Thoracic aorta (tissue), 2 donors: ENCODE measurements at regions not wholly inside any gene's neighbourhood (a gene's known extent, or its start where the extent isn't known, plus 50 kb on each side); places are given as distances from the start of the nearest gene placed in this dataset.

Experiments used
- ATAC-seq: fragments of 150-250 bp; one replicate; pipeline ENCODE4 v1.8.0; 2017; ENCODE audit warnings: low read depth; ENCODE audit not compliant: insufficient number of reproducible peaks, low FRiP score
- DNase-seq: peaks from one replicate; pipeline ENCODE4 v3.0.0-alpha.2; 2020; ENCODE audit warnings: low spot score
- H3K27ac ChIP-seq, 2 donors: fragments of 200-600 bp; sonication (generic); 1 replicate in 1 of 2; 2 replicates in 1 of 2; pipeline ENCODE4 v1.5.1; 2016; ENCODE audit warnings: mild to moderate bottlenecking in 2 of 2, moderate library complexity in 2 of 2
- H3K27me3 ChIP-seq: fragments of 200-600 bp; sonication (generic); replicated peaks from 2 replicates; pipeline ENCODE4 v1.6.0; 2016; ENCODE audit warnings: mild to moderate bottlenecking; ENCODE audit not compliant: insufficient read depth
- H3K36me3 ChIP-seq: fragments of 200-600 bp; sonication (generic); one replicate; pipeline ENCODE4 v1.5.1; 2016
- H3K4me1 ChIP-seq, 2 donors: fragments of 200-600 bp; sonication (generic); 1 replicate in 1 of 2; 2 replicates in 1 of 2; pipeline versions ENCODE4 v1.5.1 to v1.6.0; 2016; ENCODE audit warnings: low read depth in 2 of 2, mild to moderate bottlenecking in 1 of 2; ENCODE audit not compliant: control insufficient read depth in 1 of 2
- H3K4me3 ChIP-seq: fragments of 200-600 bp; sonication (generic); 2 replicates; pipeline ENCODE4 v1.5.1; 2016; ENCODE audit warnings: mild to moderate bottlenecking
- H3K9me3 ChIP-seq: fragments of 200-600 bp; sonication (generic); 2 replicates; pipeline ENCODE4 v1.5.1; 2016
- TF ChIP-seq, protein P1 (sequence below): fragments of 200-600 bp; sonication (generic); IDR thresholded peaks from one replicate; pipeline ENCODE4 v1.5.1; 2019; ENCODE audit warnings: antibody characterized with exemption

DNA sequence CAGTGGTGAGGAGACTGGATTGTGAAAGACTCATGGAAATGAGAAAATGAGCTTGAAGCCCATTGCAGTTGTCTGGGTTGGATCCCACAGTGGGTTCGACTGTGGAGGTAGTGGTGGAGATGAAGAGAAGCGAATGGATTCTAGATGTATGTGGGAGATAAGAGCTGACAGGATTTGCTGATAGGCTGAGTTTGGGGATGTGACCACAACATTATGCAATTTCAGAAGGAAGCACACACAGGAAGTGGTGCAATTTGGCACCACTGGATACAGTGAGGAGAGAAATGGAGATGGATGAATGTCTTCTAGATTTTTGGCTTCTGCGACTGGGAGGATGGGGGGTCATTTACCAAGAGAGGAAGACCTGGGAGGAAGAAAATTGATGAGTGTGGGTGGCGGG is 64.4 kb upstream of the MAFB start:
- Histone ChIP-seq H3K4me3 (no peak overlapping the region), H3K4me1 (peaks cover 22 to 45% of the 10 kb centered on the region in 2 donors), H3K27ac (no peak overlapping the region), H3K9me3 (no peaks in the 10 kb centered on the region), H3K27me3 (no peaks in the 10 kb centered on the region), H3K36me3 (no peaks in the 10 kb centered on the region)
- DNase-seq (no peak), ATAC-seq (no peak)
- TF ChIP-seq, protein P1, sequence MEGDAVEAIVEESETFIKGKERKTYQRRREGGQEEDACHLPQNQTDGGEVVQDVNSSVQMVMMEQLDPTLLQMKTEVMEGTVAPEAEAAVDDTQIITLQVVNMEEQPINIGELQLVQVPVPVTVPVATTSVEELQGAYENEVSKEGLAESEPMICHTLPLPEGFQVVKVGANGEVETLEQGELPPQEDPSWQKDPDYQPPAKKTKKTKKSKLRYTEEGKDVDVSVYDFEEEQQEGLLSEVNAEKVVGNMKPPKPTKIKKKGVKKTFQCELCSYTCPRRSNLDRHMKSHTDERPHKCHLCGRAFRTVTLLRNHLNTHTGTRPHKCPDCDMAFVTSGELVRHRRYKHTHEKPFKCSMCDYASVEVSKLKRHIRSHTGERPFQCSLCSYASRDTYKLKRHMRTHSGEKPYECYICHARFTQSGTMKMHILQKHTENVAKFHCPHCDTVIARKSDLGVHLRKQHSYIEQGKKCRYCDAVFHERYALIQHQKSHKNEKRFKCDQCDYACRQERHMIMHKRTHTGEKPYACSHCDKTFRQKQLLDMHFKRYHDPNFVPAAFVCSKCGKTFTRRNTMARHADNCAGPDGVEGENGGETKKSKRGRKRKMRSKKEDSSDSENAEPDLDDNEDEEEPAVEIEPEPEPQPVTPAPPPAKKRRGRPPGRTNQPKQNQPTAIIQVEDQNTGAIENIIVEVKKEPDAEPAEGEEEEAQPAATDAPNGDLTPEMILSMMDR, result no peak

DNA sequence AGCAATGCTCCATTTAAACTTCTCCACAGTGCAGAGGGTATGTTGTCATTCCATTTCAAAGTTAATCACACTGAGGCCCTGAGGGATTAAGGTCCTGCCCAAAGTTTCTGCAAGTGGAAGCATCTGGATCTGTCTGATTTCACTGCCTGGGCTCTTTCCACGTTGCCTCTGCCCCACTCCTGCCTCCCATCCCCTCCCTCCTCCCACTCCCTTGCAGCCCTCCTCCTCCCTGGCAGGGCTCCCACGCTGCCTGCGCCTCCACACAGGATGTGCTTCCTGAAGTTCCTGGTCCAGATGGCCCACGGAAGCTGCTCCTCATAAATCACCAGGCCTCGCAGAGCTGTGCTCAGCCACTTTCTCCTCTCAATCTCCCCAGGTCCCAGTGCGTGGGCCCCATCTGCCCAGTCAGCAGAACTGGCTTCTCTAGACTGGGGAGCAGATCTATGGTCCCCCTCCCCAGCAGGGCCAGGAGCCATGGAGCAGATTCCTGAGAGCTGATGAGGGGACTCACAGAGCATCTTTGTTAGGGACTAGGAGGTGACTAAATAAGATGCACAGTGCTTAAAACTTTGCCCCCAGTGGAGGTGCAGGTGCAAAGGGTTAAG is 65.4 kb upstream of the MAFB start:
- no peak for DNase-seq
- Histone ChIP-seq H3K9me3 (no peaks in the 10 kb centered on the region), H3K27ac (peak overlapping the region; percentile 33 to 38), H3K4me3 (no peak overlapping the region), H3K36me3 (no peaks in the 10 kb centered on the region), H3K4me1 (peaks cover 16 to 37% of the 10 kb centered on the region in 2 donors), H3K27me3 (no peaks in the 10 kb centered on the region)
- TF ChIP-seq, protein P1, result no peak
- no peak for ATAC-seq

DNA sequence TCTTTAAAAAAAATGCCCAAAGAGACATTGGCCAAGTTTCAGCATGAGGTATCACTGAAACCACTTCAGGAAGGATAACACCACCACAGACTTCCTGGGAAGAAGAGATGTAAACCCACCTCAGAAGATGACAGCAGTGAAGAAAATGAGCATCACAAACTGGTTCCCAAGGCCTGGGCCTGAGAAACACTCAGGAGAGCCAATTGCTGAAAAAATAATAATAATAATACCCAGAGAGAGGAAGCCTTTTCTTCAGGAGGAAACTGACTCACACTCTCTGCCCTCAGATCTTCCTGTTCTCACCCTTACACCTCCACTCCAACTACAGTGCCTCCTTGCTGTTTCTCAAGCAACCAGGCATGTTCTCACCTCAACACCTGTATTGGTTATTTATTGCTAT is 68.1 kb upstream of the MAFB start:
- Histone ChIP-seq H3K9me3 (no peaks in the 10 kb centered on the region), H3K27me3 (no peaks in the 10 kb centered on the region), H3K27ac (no peak overlapping the region), H3K4me1 (peaks cover 7 to 14% of the 10 kb centered on the region in 2 donors), H3K36me3 (no peaks in the 10 kb centered on the region), H3K4me3 (no peak overlapping the region)
- TF ChIP-seq, protein P1, result no peak
- ATAC-seq (no peak), DNase-seq (no peak)

DNA sequence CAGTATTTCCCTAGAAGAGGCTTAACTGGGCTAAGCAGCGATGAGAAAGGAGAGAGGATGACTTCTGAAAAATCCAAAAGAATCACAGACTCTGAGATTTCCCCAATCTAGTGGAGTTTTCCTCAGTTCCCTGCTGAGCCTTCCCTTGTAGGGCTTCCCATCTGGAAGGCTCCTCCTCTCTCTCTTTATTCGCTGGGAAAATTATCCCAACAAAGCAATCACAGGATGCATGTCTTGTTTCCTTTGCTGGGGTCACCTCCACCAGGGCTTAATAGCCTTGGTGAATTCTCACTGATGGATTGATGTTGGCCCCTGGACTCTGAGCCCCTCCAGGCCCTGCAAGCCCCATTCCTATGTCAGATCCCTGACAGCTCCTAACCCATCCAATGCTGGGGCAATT is 69.8 kb upstream of the MAFB start:
- no peak for ATAC-seq
- Histone ChIP-seq H3K4me3 (no peak overlapping the region), H3K4me1 (peaks cover 7 to 31% of the 10 kb centered on the region in 2 donors), H3K27ac (no peak overlapping the region), H3K27me3 (no peaks in the 10 kb centered on the region), H3K9me3 (no peaks in the 10 kb centered on the region), H3K36me3 (no peaks in the 10 kb centered on the region)
- TF ChIP-seq, protein P1, result no peak
- no peak for DNase-seq

DNA sequence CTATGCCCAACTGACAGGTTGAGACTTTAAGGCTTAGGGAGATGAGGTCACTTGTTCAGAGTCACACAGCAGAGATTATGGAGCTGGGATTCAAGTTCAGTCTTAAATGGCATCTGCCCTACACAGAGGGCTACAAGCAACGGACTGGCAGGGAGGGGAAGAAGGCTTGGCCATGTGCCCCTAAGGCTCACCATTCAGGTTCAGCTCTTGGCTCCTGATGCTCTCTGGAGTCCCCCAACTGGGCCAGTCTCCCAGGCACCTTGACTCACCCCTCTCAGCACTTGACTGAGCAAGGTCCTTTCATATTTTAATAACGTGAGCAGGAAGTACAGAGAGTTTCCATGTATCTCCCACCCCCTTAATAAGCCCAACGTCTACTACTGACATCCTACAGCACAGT is 71.4 kb upstream of the MAFB start:
- ATAC-seq, result no peak
- TF ChIP-seq, protein P1, result no peak
- peaks cover 0 to 32% of the 10 kb centered on the region in 2 donors for H3K4me1 ChIP-seq
- no peaks in the 10 kb centered on the region for H3K27me3 ChIP-seq
- no peak overlapping the region for H3K27ac ChIP-seq
- no peak for DNase-seq
- no peaks in the 10 kb centered on the region for H3K36me3 ChIP-seq
- no peak overlapping the region for H3K4me3 ChIP-seq
- no peaks in the 10 kb centered on the region for H3K9me3 ChIP-seq
